Parathyroid adenoma (tissue), 2 donors: ENCODE measurements at regions not wholly inside any gene's neighbourhood (a gene's known extent, or its start where the extent isn't known, plus 50 kb on each side); places are given as distances from the start of the nearest gene placed in this dataset.
"Not testable (repeated sequence)": the region's sequence is repeated elsewhere in the genome, so short reads cannot be mapped to it uniquely, and the experiment has no call there.

Experiments used
- H2AFZ ChIP-seq: fragments of 300-600 bp; sonication (generic); one replicate; pipeline ENCODE4 v1.7.0; 2017; ENCODE audit warnings: antibody characterized with exemption, mild to moderate bottlenecking
- H3K27ac ChIP-seq: fragments of 300-600 bp; sonication (generic); one replicate; pipeline ENCODE4 v1.7.0; 2017
- H3K27me3 ChIP-seq: fragments of 300-600 bp; sonication (generic); one replicate; pipeline ENCODE4 v1.7.0; 2017; ENCODE audit warnings: low read length; ENCODE audit not compliant: control insufficient read depth, insufficient read depth
- H3K36me3 ChIP-seq: fragments of 300-600 bp; sonication (generic); one replicate; pipeline ENCODE4 v1.7.0; 2017; ENCODE audit warnings: low read length; ENCODE audit not compliant: control insufficient read depth, insufficient read depth
- H3K4me1 ChIP-seq: fragments of 300-600 bp; sonication (generic); one replicate; pipeline ENCODE4 v1.7.0; 2017; ENCODE audit warnings: control low read depth
- H3K4me2 ChIP-seq: fragments of 300-600 bp; sonication (generic); one replicate; pipeline ENCODE4 v1.7.0; 2017; ENCODE audit warnings: low read length
- H3K4me3 ChIP-seq: fragments of 300-600 bp; sonication (generic); one replicate; pipeline ENCODE4 v1.7.0; 2017; ENCODE audit warnings: low read depth, low read length
- H3K79me2 ChIP-seq: fragments of 300-600 bp; sonication (generic); one replicate; pipeline ENCODE4 v1.7.0; 2017; ENCODE audit warnings: control low read depth
- H3K9ac ChIP-seq: fragments of 300-600 bp; sonication (generic); one replicate; pipeline ENCODE4 v1.7.0; 2017; ENCODE audit warnings: mild to moderate bottlenecking
- H3K9me3 ChIP-seq: fragments of 300-600 bp; sonication (generic); one replicate; pipeline ENCODE4 v1.7.0; 2017; ENCODE audit warnings: low read length; ENCODE audit not compliant: control insufficient read depth
- CTCF ChIP-seq: fragments of 300-600 bp; sonication (generic); IDR thresholded peaks from one replicate; pipeline ENCODE4 v1.7.0; 2017; ENCODE audit warnings: antibody characterized with exemption, mild to moderate bottlenecking
- donor health status: primary hyperparathyroidism.

- Histone ChIP-seq H3K27me3 (no peaks in the 10 kb centered on the region), H3K9ac (no peak overlapping the region), H3K4me1 (no peaks in the 10 kb centered on the region), H3K27ac (no peak overlapping the region), H3K79me2 (no peaks in the 10 kb centered on the region), H3K4me2 (no peak overlapping the region), H2AFZ (no peak overlapping the region), H3K9me3 (no peaks in the 10 kb centered on the region), H3K4me3 (no peak overlapping the region), H3K36me3 (no peaks in the 10 kb centered on the region)
- no peak for TF ChIP-seq CTCF
These were observed 156.8 kb upstream of the KCND3 start for GRCh38 chr1:112146201-112146715.

GRCh38 chr1:112160214-112160613 lies 170.7 kb upstream of the KCND3 start:
- not testable (repeated sequence) for H3K79me2 ChIP-seq, H3K4me1 ChIP-seq, H3K27me3 ChIP-seq, H3K9me3 ChIP-seq, H3K27ac ChIP-seq, H3K4me3 ChIP-seq, H2AFZ ChIP-seq, H3K4me2 ChIP-seq, H3K36me3 ChIP-seq, H3K9ac ChIP-seq

- Histone ChIP-seq H3K27ac (no peak overlapping the region), H3K9ac (no peak overlapping the region), H3K4me2 (no peak overlapping the region), H3K36me3 (no peaks in the 10 kb centered on the region), H3K4me1 (no peaks in the 10 kb centered on the region), H3K4me3 (no peak overlapping the region), H3K27me3 (no peaks in the 10 kb centered on the region), H3K9me3 (no peaks in the 10 kb centered on the region), H2AFZ (no peak overlapping the region), H3K79me2 (no peaks in the 10 kb centered on the region)
- TF ChIP-seq CTCF = no peak
These were observed 175.9 kb upstream of the KCND3 start for GRCh38 chr1:112165375-112165774.

GRCh38 chr1:112169517-112169916 lies 180.0 kb upstream of the KCND3 start:
- TF ChIP-seq CTCF = no peak
- Histone ChIP-seq H3K4me1 (no peaks in the 10 kb centered on the region), H3K27me3 (no peaks in the 10 kb centered on the region), H2AFZ (no peak overlapping the region), H3K4me2 (no peak overlapping the region), H3K79me2 (no peaks in the 10 kb centered on the region), H3K9ac (no peak overlapping the region), H3K36me3 (no peaks in the 10 kb centered on the region), H3K4me3 (no peak overlapping the region), H3K9me3 (no peaks in the 10 kb centered on the region), H3K27ac (no peak overlapping the region)

- Histone ChIP-seq H2AFZ (no peak overlapping the region), H3K9me3 (no peaks in the 10 kb centered on the region), H3K4me3 (no peak overlapping the region), H3K36me3 (no peaks in the 10 kb centered on the region), H3K79me2 (no peaks in the 10 kb centered on the region), H3K9ac (no peak overlapping the region), H3K27me3 (no peaks in the 10 kb centered on the region), H3K4me2 (no peak overlapping the region), H3K4me1 (no peaks in the 10 kb centered on the region), H3K27ac (no peak overlapping the region)
- no peak for TF ChIP-seq CTCF
These were observed 182.9 kb upstream of the KCND3 start for GRCh38 chr1:112172294-112172882.
